GM18909 (cell line): ENCODE measurements at regions not wholly inside any gene's neighbourhood (a gene's known extent, or its start where the extent isn't known, plus 50 kb on each side); places are given as distances from the start of the nearest gene placed in this dataset.

ENCODE experiments used
- ATAC-seq: cut with Tn5 transposase; IDR thresholded peaks from one replicate; pipeline ENCODE4 v1.9.1; 2021; ENCODE audit warnings: mild to moderate bottlenecking; ENCODE audit not compliant: unreplicated experiment, poor library complexity

GRCh38 chr16:79449900-79450299, 150.6 kb downstream of the MAF start:
- no peak for ATAC-seq

DNA sequence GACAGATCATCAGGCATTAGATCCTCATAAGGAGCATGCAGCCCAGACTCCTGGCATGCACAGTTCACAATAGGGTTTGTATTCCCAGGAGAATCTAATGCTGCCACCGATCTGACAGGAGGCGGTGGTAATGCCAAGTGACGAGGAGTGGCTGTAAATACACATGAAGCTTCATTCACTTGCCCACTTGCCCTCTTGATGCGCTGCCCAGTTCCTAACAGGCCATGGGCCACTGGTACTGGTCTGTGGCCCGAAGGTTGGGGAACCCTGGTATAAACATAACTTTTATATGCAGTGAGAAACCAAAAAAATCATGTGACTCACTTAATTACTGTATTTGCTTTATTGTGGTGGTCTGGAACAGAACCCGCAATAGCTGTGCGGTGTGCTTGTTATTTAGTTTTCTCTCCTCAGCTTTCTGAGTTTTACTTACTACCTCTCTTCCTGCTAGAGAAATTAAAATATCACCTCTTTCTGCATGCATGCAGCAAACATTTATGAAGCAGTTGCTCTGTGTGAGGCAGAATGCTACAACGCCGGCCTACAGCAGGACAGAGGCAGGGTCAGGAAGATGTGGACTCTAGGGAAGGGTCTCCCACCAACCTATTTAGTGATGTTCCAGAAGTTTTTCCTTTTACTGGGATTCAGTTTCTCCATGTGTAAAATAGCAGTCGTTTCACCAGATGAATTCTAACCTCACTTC, 151.3 kb downstream of the MAF start:
- ATAC-seq, result no peak

- ATAC-seq, result no peak
Measured at GRCh38 chr16:79444572-79444971, 156.0 kb downstream of the MAF start.

- ATAC-seq, result no peak
Measured at GRCh38 chr16:79439901-79440300, 160.6 kb downstream of the MAF start.

GRCh38 chr16:79437764-79438751, 162.5 kb downstream of the MAF start:
- ATAC-seq, result no peak

DNA sequence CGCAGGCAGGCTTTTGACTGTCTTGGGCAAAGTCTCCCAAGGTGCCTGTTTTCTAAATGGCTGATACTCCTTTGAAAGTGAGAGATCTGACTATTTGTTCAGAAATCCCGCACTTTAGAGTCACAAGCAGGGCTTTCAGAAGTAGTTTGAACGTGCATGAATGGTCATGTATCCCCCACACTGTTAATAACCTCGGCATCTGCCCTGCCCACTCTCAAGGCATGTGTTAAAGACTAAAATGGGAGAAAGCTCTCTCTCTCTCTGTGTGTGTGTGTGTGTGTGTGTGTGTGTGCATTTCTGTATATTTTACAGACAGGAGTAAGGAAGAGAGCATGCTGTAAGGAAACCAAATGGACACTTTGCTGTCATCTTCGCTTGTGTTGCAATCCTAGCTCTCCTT, 163.7 kb downstream of the MAF start:
- ATAC-seq, result no peak

GRCh38 chr16:79434771-79435170, 165.8 kb downstream of the MAF start:
- no peak for ATAC-seq

- ATAC-seq, result no peak
Measured at GRCh38 chr16:79434092-79434491, 166.4 kb downstream of the MAF start.

GRCh38 chr16:79431923-79432322, 168.6 kb downstream of the MAF start:
- ATAC-seq, result no peak

DNA sequence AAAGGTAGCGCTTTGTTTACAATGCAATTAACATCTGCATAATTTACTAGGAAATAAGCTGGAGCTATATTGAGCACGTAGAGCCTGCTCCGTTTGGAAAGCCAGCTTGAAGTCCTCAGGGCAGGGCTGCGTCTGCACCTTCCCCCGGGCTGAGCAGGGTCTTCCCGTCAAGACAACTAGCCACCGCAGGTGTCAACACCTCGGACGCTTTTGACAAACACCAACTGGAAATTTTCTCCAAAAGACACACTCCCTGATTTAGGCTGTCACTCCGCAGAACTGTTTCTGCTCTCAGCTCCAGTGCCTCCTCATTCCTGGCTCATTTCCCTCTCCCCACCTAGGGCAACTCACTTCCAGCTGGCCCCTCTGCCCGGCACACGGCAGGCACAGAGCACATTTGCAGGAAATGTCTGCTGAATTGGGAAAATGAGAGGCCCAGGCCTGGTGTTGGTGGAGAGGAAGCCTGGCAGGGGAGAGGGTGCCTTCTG, 170.3 kb downstream of the MAF start:
- ATAC-seq, result no peak

DNA sequence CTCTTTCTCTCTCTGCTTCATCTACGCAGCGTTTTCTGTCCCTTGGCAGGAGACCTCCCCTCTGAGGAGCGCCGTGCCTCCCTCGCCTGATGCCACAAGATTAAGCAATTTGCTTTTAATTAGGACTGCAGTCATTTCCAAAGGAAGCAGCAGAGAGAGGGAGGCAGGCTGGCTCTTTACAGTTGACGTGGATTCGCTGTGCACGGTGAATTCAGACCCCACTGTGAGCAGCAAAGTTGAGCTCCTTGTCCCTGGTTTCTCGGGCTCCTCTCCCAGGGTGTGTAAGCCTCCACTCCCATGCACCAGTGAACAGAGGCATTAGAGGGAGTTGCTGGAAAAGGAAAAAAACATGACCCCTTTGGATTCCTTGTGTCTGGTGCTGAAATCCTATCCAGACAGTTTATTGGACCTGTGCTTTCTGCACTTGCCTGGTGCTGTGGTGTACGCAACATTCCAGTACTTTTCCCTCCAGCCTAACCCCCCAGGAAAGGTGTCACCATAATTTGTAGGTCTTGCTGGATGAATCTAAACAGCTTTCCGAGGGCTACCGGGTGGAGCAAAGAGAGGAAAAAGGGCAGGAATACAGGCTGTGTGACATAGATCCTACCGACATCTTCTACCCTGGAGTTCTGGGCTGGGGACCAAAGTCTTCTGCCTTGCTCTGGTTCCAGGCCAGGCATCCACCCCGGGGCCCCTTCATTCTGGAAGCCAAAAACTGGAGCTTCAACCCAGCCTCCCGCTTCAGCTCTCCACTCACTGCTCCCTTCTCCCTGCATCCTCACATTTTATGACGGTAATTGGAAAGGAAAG, 171.0 kb downstream of the MAF start:
- ATAC-seq, result no peak

GRCh38 chr16:79426663-79427062, 173.9 kb downstream of the MAF start:
- ATAC-seq, result no peak

DNA sequence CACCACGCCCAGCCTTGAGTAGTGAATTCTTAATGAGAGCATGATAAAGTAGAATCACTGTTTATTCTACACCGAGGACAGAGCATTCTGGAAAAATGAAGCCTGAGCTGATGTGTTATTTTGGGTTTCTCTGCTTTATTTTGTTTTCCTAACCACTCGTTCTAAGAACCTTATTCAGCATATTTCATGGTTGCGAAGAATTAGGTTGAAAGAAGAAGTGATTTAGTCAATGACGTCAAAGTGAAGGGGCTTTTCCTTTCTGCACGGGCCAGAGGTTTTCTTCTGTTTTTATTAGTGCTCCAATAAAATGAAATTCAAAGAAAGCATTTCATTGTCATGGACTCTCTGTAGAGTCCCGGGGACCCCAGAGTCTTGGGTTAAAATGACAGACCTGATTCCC, 178.5 kb downstream of the MAF start:
- no peak for ATAC-seq

- no peak for ATAC-seq
Measured at GRCh38 chr16:79421126-79421525, 179.4 kb downstream of the MAF start.

GRCh38 chr16:79420493-79420892, 180.0 kb downstream of the MAF start:
- no peak for ATAC-seq

- no peak for ATAC-seq
Measured at GRCh38 chr16:79419148-79419547, 181.4 kb downstream of the MAF start.

GRCh38 chr16:79417601-79418008, 182.9 kb downstream of the MAF start:
- no peak for ATAC-seq

DNA sequence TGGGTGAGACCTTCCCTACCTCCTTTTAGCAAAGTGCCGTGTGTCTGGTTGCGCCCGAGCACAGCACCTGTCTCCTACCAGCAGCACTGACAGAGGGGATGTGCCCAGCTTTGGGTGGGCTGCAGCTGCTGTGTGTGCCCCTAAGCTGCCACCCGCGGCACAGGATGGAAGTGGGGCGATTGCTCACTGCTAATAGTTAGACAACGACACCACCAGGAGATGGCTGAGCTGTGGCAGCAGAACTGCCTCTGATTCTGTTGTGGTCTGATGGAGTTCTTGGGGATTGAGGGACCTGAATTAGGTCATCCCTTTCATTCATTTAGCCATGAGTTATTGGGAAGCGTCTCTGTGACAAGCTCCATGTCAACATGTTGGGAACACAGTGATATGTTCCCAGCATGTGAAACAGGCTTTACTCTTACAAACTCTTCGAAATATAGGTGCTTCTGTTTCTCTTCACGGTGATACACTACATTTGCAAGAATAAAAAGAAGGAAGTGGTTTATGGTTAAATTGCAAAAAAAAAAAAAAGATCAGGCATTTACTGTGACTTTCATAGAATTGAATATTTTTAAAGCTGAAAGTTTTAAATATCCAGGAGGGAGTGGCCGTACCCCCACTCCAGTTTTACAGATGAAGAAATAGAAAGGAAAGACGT, 184.4 kb downstream of the MAF start:
- ATAC-seq, result no peak

DNA sequence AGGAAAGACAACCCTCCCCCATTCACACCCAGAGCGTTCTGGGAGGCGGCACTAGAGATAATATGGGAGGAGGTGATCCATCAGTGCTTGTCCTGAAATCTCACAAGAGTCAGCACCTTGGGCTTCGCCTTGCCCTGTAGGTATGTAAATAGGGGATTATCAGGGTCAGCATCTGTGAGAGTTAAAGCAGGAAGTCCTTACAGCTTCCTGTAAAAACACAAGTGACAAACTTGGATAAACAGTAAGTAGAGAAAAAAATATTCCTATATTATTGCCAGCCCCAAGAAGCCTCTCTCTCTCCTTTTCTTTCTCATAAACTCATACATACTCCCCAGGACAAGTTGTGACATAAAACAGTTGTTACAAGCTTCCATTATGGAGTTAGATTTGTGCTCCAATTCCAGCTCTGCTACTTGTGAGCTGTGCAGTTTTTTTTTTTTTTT, 187.7 kb downstream of the MAF start:
- no peak for ATAC-seq

DNA sequence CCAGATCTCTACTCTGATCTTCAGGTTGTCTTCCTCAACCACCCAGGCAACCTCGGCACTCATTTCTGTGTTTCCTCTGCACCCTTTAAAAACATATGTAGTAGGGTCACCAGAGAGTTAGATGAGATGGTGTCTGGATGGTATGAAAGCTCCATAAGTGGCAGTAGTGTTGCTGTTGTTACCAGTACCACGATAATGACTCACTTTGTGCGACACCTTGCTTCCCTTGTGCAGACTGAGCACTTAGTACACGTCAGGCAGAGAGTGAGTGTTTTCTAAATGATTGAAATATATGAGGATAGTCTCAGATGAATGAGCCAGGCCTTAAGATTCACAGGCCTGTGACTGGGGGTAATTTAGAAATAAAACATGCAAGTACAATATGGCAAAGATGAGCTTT, 188.7 kb downstream of the MAF start:
- no peak for ATAC-seq
